IMR-90 (cell line): ENCODE measurements at regions not wholly inside any gene's neighbourhood (a gene's known extent, or its start where the extent isn't known, plus 50 kb on each side); places are given as distances from the start of the nearest gene placed in this dataset.

Source experiments
- CTCF ChIP-seq: conservative IDR thresholded peaks from 2 replicates; pipeline ENCODE4 v1.5.1; 2012; ENCODE audit warnings: mild to moderate bottlenecking, low read depth, low read length, improper control_type of control experiment
- TF ChIP-seq, protein P1 (sequence below): fragments of 150-350 bp; IDR thresholded peaks from 2 replicates; pipeline ENCODE4 v1.6.1; 2017; ENCODE audit warnings: mild to moderate bottlenecking, antibody characterized with exemption, low read length, low read depth

DNA sequence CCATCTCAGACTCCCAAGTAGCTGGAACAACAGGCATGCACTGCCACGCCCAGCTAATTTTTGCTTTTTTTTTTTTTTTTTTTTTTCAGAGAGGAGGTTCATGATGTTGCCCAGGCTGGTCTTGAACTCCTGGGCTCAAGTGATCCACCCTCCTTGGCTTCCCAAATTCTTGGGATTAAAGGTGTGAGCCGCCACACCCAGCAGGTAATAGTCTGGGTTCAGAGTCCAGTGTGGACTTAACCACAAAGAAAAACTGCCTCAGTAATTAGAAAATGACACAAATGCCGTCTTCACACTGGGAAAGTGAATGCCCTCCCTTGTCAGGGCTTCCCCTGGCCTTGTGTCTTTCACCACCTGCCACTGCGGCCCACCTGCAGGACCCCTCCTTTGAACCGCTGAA, 101.1 kb downstream of the RAB11FIP2 start:
- TF ChIP-seq CTCF: no peak
- TF ChIP-seq, protein P1, sequence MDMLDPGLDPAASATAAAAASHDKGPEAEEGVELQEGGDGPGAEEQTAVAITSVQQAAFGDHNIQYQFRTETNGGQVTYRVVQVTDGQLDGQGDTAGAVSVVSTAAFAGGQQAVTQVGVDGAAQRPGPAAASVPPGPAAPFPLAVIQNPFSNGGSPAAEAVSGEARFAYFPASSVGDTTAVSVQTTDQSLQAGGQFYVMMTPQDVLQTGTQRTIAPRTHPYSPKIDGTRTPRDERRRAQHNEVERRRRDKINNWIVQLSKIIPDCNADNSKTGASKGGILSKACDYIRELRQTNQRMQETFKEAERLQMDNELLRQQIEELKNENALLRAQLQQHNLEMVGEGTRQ: no peak
